Prostate gland (tissue), 2 donors: ENCODE measurements at regions not wholly inside any gene's neighbourhood (a gene's known extent, or its start where the extent isn't known, plus 50 kb on each side); places are given as distances from the start of the nearest gene placed in this dataset.

Experiments
- DNase-seq: peaks from one replicate; pipeline ENCODE4 v3.0.0-alpha.2; 2019; ENCODE audit warnings: low spot score
- H3K27ac ChIP-seq, 2 donors: fragments of 200-600 bp; sonication (generic); 2 replicates each; pipeline ENCODE4 v1.5.1; 2017 to 2019
- H3K27me3 ChIP-seq: fragments of 200-600 bp; sonication (generic); replicated peaks from 2 replicates; pipeline ENCODE4 v1.5.1; 2019; ENCODE audit not compliant: insufficient read depth
- H3K36me3 ChIP-seq, 2 donors: fragments of 200-600 bp; sonication (generic); 1 replicate in 1 of 2; 2 replicates in 1 of 2; pipeline versions ENCODE4 v1.5.1 to v1.8.1; 2017 to 2019
- H3K4me1 ChIP-seq: fragments of 200-600 bp; sonication (generic); replicated peaks from 2 replicates; pipeline ENCODE4 v1.5.1; 2019
- H3K4me3 ChIP-seq, 2 donors: fragments of 200-600 bp; sonication (generic); 2 replicates each; pipeline ENCODE4 v1.5.1; 2017 to 2019
- H3K9me3 ChIP-seq: fragments of 200-600 bp; sonication (generic); 2 replicates; pipeline ENCODE4 v1.5.1; 2017
- POLR2A ChIP-seq: fragments of 450-650 bp; IDR thresholded peaks from one replicate; pipeline ENCODE4 v1.6.1; 2016; ENCODE audit warnings: antibody characterized with exemption, mild to moderate bottlenecking
- POLR2AphosphoS5 ChIP-seq: sonication (generic); formaldehyde crosslinking; IDR thresholded peaks from one replicate; pipeline ENCODE4 v1.6.1; 2017; ENCODE audit warnings: antibody characterized with exemption
- WGBS: methylation state at CpG from one replicate; pipeline ENCODE4 v1.1.5; 2018; 5-methylcytosine and 5-hydroxymethylcytosine counted together
- intact Hi-C: fragments of 100-400 bp; cut with DNase I; formaldehyde crosslinking; loops from one replicate; pipeline ENCODE4 v1.14.2; 2022
- TF ChIP-seq, protein P1 (sequence below), 4 experiments: fragments of 200-600 bp in 2 of 4; fragments of 450-650 bp in 2 of 4; sonication (generic) in 2 of 4; IDR thresholded peaks; 1 replicate in 3 of 4; 2 replicates in 1 of 4; pipeline ENCODE4 v1.5.1; 2016 to 2019; ENCODE audit warnings: antibody characterized with exemption in 4 of 4, mild to moderate bottlenecking in 2 of 4, moderate library complexity in 2 of 4

DNA sequence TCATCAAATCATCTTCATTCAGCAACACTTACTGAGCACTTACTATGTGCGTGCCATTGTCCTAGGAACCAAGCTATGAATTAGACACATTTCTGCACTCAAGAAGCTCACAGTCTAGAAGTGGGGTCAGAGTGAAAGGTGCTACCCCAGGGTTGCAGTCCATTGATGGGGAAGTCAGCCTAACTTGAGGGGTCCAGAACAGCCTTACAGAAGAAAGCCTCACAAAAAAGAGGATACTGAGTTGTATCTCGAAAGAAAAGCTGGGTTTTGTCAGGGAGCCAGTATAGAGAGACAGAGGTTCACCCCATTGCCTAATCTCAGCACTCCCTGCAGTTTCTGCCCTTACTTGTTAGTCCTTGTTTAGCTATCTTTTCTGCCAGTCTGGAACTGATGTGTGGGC is 153.1 kb upstream of the JUN start:
- Histone ChIP-seq H3K36me3 (no peaks in the 10 kb centered on the region), H3K27me3 (no peaks in the 10 kb centered on the region), H3K4me3 (no peak overlapping the region), H3K27ac (no peak overlapping the region), H3K9me3 (no peaks in the 10 kb centered on the region), H3K4me1 (peaks cover 10% of the 10 kb centered on the region)
- TF ChIP-seq POLR2A (no peak), POLR2AphosphoS5 (no peak)
- TF ChIP-seq, protein P1, sequence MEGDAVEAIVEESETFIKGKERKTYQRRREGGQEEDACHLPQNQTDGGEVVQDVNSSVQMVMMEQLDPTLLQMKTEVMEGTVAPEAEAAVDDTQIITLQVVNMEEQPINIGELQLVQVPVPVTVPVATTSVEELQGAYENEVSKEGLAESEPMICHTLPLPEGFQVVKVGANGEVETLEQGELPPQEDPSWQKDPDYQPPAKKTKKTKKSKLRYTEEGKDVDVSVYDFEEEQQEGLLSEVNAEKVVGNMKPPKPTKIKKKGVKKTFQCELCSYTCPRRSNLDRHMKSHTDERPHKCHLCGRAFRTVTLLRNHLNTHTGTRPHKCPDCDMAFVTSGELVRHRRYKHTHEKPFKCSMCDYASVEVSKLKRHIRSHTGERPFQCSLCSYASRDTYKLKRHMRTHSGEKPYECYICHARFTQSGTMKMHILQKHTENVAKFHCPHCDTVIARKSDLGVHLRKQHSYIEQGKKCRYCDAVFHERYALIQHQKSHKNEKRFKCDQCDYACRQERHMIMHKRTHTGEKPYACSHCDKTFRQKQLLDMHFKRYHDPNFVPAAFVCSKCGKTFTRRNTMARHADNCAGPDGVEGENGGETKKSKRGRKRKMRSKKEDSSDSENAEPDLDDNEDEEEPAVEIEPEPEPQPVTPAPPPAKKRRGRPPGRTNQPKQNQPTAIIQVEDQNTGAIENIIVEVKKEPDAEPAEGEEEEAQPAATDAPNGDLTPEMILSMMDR (IDR thresholded peaks at IDR 0.05) = no peak
- DNase-seq = no peak
- intact Hi-C loops = no loop called here
- 94% methylated on average over 2 of the region's 2 CpGs for WGBS

DNA sequence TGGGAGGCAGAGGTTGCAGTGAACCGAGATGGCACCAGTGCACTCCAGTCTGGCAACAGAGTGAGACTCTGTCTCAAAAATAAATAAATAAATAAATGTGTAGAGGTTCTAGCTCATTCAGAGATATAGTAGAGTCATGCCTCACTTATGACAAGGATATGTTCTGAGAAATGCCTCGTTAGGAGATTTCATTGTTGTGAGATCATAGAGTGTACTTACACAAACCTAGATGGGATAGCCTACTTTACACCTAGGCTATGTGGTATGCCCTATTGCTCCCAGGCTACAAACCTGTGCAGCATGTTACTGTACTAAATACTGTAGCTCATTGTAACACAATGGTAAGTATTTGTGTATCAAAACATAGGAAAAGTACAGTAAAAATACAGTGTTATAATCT is 155.3 kb upstream of the JUN start:
- Histone ChIP-seq H3K4me3 (no peak overlapping the region), H3K9me3 (no peaks in the 10 kb centered on the region), H3K27ac (no peak overlapping the region), H3K27me3 (no peaks in the 10 kb centered on the region), H3K36me3 (no peaks in the 10 kb centered on the region), H3K4me1 (peaks cover 3% of the 10 kb centered on the region)
- TF ChIP-seq POLR2A (no peak), POLR2AphosphoS5 (no peak)
- TF ChIP-seq, protein P1 (IDR thresholded peaks at IDR 0.05) = no peak
- intact Hi-C loops = no loop called here
- no peak for DNase-seq
- 99% methylated on average over 2 of the region's 2 CpGs for WGBS

DNA sequence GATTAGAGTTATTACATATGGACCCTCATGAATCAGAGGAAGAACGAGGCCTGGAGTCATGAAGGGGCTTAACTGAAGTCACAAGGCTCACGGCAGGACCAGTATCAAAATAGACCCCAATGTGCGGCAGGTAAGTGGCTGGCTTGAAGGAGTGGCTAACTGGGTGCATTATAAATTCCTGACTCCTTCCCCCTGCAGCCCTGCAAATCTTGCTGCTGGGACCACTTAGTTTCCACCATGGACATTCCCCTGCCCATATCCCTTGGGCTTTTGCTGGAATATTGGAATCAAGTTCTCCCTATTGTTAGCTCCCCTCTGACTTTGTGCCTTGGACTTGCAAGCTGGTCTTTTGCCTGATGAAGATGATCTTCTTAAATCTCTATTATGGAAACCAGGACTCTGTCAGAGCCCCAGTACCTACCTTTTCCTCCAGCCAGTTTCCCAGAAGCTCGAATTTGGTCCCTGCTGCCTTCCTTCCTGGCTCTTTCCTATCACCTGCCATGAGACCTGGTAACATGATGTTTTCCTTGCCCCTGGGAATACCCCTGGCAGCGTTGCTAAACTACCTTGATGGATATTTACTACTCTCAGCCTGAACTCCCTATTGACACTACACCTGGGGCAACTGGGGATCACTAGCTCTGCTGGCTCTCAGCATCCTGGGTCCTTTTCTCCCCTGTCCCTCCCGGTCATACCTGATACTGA is 156.0 kb upstream of the JUN start:
- no peak overlapping the region for H3K27ac ChIP-seq
- intact Hi-C loops = no loop called here
- H3K9me3 ChIP-seq = no peaks in the 10 kb centered on the region
- no peak for DNase-seq
- TF ChIP-seq POLR2AphosphoS5 (no peak), POLR2A (no peak)
- TF ChIP-seq, protein P1 (IDR thresholded peaks at IDR 0.05) = no peak
- H3K36me3 ChIP-seq = no peaks in the 10 kb centered on the region
- H3K27me3 ChIP-seq = no peaks in the 10 kb centered on the region
- 93% methylated on average over 6 of the region's 6 CpGs for WGBS
- peaks cover 3% of the 10 kb centered on the region for H3K4me1 ChIP-seq
- no peak overlapping the region for H3K4me3 ChIP-seq

DNA sequence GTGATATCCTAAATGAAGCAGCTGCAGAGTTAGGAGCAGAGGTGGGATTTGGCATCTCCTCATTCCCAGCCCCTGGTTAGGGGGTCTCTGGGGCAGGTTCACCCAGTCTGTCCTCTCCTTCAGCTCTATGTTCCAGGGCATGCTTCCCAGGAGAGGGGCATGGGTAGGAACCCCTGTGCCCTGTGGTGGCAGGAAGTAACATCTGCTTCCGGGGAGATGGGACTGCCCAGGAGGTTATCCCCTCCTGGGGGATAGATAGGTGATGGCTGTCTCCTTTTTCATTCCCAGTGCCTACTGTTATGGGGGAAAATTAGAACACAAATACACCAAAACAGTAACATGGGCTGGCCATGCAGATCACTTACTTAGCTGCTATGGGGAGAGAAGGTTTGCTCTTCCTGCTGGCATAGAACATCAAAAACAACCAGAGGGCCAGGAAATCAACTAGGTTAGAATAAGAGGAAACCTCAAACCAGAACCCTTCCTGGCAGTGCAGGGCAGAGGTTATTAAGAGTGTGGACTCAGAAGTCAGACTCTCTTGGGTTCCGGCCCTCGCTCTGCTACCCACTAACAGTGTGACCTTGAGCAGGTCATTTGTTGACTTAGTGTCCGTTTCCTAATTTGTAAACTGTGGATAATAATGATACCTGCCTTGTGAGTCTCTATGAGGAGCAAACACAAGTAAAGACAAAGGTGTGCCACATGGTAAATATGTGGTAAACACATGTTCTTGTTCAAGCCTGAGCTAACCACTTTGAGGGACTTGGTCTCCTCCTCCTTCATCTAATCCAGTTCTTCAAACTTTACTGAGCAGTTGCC is 157.8 kb upstream of the JUN start:
- Histone ChIP-seq H3K27me3 (no peaks in the 10 kb centered on the region), H3K9me3 (no peaks in the 10 kb centered on the region), H3K4me3 (no peak overlapping the region), H3K4me1 (peaks cover 3% of the 10 kb centered on the region), H3K36me3 (no peaks in the 10 kb centered on the region), H3K27ac (peak overlapping the region; percentile 53 to 69)
- 67% methylated on average over 4 of the region's 4 CpGs for WGBS
- no peak for TF ChIP-seq POLR2A
- TF ChIP-seq POLR2AphosphoS5 = no peak
- TF ChIP-seq, protein P1 (IDR thresholded peaks at IDR 0.05) = no peak
- no peak for DNase-seq
- intact Hi-C loops = no loop called here
